HepG2 (cell line): ENCODE measurements at regions not wholly inside any gene's neighbourhood (a gene's known extent, or its start where the extent isn't known, plus 50 kb on each side); places are given as distances from the start of the nearest gene placed in this dataset.

Source experiments
- BHLHE40 ChIP-seq: IDR thresholded peaks from 2 replicates; pipeline ENCODE4 v1.6.1; 2011; ENCODE audit warnings: low read length, improper control_type of control experiment
- SOX6 ChIP-seq, 2 experiments: fragments of 450-650 bp in 1 of 2; sonication (generic) in 1 of 2; formaldehyde crosslinking in 1 of 2; IDR thresholded peaks; 2 replicates each; pipeline versions ENCODE4 v1.4.0 to v1.6.1; 2017 to 2020; ENCODE audit warnings: antibody characterized with exemption in 1 of 2, mild to moderate bottlenecking in 1 of 2, missing genetic modification reagents in 1 of 2
- ZNF224 ChIP-seq: sonication (generic); formaldehyde crosslinking; IDR thresholded peaks from 2 replicates; pipeline ENCODE4 v1.5.0; 2020; ENCODE audit warnings: mild to moderate bottlenecking, missing genetic modification reagents
- ZNF260 ChIP-seq: sonication (generic); formaldehyde crosslinking; IDR thresholded peaks from 2 replicates; pipeline ENCODE4 v1.4.0; 2020; ENCODE audit warnings: missing genetic modification reagents, low read depth, mild to moderate bottlenecking, borderline replicate concordance
- ZNF263 ChIP-seq: sonication (generic); formaldehyde crosslinking; IDR thresholded peaks from 2 replicates; pipeline ENCODE4 v1.4.0; 2020; ENCODE audit warnings: missing genetic modification reagents
- TF ChIP-seq, protein P1 (sequence below): IDR thresholded peaks from 2 replicates; pipeline ENCODE4 v1.6.1; 2012; ENCODE audit warnings: inconsistent platforms

GRCh38 chr2:43028188-43028587, 198.2 kb downstream of the ZFP36L2 start:
- TF ChIP-seq SOX6 (IDR thresholded peaks at IDR 0.05) (no peak), SOX6 (CRISPR knock-in tag; IDR thresholded peaks at IDR 0.05) (no peak), ZNF263 (CRISPR knock-in tag) (no peak), BHLHE40 (no peak), ZNF260 (CRISPR knock-in tag) (no peak), ZNF224 (CRISPR knock-in tag) (no peak)
- TF ChIP-seq, protein P1, sequence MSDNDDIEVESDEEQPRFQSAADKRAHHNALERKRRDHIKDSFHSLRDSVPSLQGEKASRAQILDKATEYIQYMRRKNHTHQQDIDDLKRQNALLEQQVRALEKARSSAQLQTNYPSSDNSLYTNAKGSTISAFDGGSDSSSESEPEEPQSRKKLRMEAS, result no peak
